ENCODE measurements at regions not wholly inside any gene's neighbourhood (a gene's known extent, or its start where the extent isn't known, plus 50 kb on each side); places are given as distances from the start of the nearest gene placed in this dataset.
A peak's percentile ranks its signal among the peaks of the same experiment; 100 is the strongest.

- DNase-seq: no peak
Observed at GRCh38 chrX:20463296-20464075, 196.8 kb upstream of the RPS6KA3 start.

GRCh38 chrX:20461576-20461975 is 194.9 kb upstream of the RPS6KA3 start:
- DNase-seq: no peak

GRCh38 chrX:20461002-20461401 is 194.3 kb upstream of the RPS6KA3 start:
- no peak for DNase-seq

GRCh38 chrX:20459410-20460350 is 193.0 kb upstream of the RPS6KA3 start:
- no peak for DNase-seq

GRCh38 chrX:20456971-20457370 is 190.3 kb upstream of the RPS6KA3 start:
- no peak for DNase-seq

- DNase-seq: peak in 1 of 2 donors; percentile 10
Observed at GRCh38 chrX:20455001-20455400, 188.3 kb upstream of the RPS6KA3 start.

- DNase-seq: peak in 1 of 2 donors; percentile 13
Observed at GRCh38 chrX:20454117-20454516, 187.4 kb upstream of the RPS6KA3 start.

- peak in 1 of 2 donors; percentile 25 for DNase-seq
Observed at GRCh38 chrX:20452487-20452886, 185.8 kb upstream of the RPS6KA3 start.

GRCh38 chrX:20451929-20452328 is 185.2 kb upstream of the RPS6KA3 start:
- DNase-seq: no peak

- DNase-seq: peak in 1 of 2 donors; percentile 11
Observed at GRCh38 chrX:20445109-20445508, 178.4 kb upstream of the RPS6KA3 start.

- peak; percentile 84 to 85 for DNase-seq
Observed at GRCh38 chrX:20442597-20442996, 175.9 kb upstream of the RPS6KA3 start.

GRCh38 chrX:20441123-20441522 is 174.4 kb upstream of the RPS6KA3 start:
- no peak for DNase-seq

GRCh38 chrX:20438871-20439526 is 172.3 kb upstream of the RPS6KA3 start:
- no peak for DNase-seq

- peak in 1 of 2 donors; percentile 38 for DNase-seq
Observed at GRCh38 chrX:20437683-20438082, 171.0 kb upstream of the RPS6KA3 start.

- no peak for DNase-seq
Observed at GRCh38 chrX:20435913-20436312, 169.2 kb upstream of the RPS6KA3 start.

GRCh38 chrX:20434986-20435385 is 168.3 kb upstream of the RPS6KA3 start:
- no peak for DNase-seq

GRCh38 chrX:20433388-20433775 is 166.7 kb upstream of the RPS6KA3 start:
- no peak for DNase-seq

GRCh38 chrX:20432746-20433387 is 166.2 kb upstream of the RPS6KA3 start:
- no peak for DNase-seq

GRCh38 chrX:20432048-20432447 is 165.3 kb upstream of the RPS6KA3 start:
- no peak for DNase-seq

- DNase-seq: no peak
Observed at GRCh38 chrX:20431486-20431885, 164.8 kb upstream of the RPS6KA3 start.

GRCh38 chrX:20427173-20427770 is 160.6 kb upstream of the RPS6KA3 start:
- DNase-seq: no peak

GRCh38 chrX:20421697-20422096 is 155.0 kb upstream of the RPS6KA3 start:
- no peak for DNase-seq

Measured in CD4-positive, alpha-beta T cell treated with Interleukin-4 for 1 hour (primary cell).